HG03097 (cell line): ENCODE measurements at regions not wholly inside any gene's neighbourhood (a gene's known extent, or its start where the extent isn't known, plus 50 kb on each side); places are given as distances from the start of the nearest gene placed in this dataset.

Experiments used
- ATAC-seq: cut with Tn5 transposase; IDR thresholded peaks from one replicate; pipeline ENCODE4 v1.9.1; 2021; ENCODE audit not compliant: unreplicated experiment, low FRiP score

- no peak for ATAC-seq
Measured at GRCh38 chr19:31992750-31993149, 352.7 kb upstream of the ZNF507 start.

GRCh38 chr19:31995546-31995945 lies 349.9 kb upstream of the ZNF507 start:
- no peak for ATAC-seq

DNA sequence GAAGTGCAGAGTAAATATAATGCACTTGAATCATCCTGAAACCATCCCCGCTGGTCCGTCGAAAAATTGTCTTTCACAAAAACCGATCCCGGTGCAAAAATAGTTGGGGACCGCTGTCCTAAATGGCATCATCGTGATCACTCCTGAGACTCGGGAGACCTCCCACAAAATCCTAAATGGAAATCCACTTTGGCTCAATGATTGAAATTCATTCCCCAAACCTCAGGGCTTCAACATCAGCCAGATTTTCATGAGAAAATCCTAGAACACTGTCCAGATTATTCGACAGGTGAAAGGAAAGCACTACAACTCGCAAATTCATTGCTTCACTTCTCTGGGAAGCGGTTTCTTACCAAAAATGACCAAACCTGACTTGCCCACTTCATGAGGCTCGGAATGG lies 335.3 kb upstream of the ZNF507 start:
- no peak for ATAC-seq

DNA sequence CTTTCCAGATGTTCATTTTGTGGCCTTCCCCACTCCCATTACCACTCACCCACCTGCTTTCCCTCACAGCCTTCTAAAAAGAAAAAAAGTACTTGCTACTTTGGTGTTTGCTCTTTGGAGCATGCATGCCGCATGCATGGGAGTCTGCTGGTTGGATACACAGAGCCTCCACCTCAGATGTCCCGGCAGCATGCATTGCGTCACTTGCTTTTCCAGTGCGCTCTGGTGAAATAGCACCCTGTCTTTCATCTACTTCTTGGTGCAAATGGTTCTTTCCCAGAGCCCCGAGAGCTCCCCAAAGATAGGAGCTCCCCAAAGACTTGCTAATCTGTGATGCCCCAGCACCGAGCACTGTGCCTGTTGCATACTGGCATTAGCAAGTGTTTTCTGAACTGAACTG lies 333.2 kb upstream of the ZNF507 start:
- ATAC-seq = no peak

GRCh38 chr19:32012886-32013631 lies 332.4 kb upstream of the ZNF507 start:
- ATAC-seq = no peak

GRCh38 chr19:32017176-32017953 lies 328.0 kb upstream of the ZNF507 start:
- ATAC-seq = no peak

GRCh38 chr19:32018014-32018413 lies 327.4 kb upstream of the ZNF507 start:
- no peak for ATAC-seq

- no peak for ATAC-seq
Measured at GRCh38 chr19:32020538-32020937, 324.9 kb upstream of the ZNF507 start.

GRCh38 chr19:32022044-32022640 lies 323.3 kb upstream of the ZNF507 start:
- no peak for ATAC-seq

DNA sequence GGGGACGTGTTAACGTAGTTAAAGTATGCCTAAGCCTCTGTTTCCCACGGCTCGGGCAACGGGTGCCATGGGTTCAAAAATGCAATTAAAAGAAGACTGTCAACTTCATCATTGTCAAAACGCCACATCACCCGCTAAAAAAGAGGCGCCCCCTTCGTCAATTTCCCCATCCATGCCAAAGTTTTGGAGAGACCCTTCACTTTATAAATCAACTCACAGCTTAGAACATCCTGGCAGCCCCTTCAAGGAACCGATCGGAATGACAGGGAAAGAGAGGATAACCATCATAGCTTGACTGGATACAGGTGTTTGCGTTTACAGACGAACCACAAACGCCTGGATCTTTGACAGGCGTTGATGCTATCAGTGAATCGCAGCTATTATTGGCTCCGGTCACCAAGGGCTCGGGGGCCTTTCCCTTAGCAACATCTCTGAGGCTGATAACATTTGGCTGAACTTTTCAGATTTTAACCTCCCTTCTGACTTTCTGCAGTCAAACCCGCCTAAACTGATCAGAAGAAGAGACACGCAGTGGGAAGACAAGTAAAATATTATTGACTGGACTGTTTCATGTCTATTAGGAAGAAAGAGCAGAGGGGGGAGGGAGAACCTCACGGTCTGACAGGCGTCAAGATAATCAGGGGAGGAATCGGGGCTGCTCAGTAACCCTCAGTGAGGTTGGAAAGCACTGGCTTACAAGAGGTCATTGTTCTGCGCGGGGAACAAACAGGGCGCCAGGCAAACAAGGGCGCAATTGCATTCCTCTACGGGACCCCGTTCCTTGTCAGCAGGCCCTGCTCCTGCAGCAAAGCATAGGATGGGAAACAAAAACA lies 322.5 kb upstream of the ZNF507 start:
- ATAC-seq = no peak

DNA sequence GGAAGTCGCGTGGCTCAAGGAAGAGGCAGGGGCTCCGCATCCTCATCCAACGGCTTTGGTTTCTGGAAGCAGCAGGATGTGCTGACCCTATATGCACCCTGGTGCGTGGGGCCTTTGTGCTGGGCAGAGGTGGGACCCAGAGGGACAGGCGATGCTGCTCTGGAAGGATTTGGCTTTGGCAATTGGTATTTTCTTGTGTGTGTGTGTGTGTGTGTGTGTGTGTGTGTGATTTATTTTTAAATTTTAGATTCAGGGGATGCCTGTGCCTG lies 321.9 kb upstream of the ZNF507 start:
- no peak for ATAC-seq

DNA sequence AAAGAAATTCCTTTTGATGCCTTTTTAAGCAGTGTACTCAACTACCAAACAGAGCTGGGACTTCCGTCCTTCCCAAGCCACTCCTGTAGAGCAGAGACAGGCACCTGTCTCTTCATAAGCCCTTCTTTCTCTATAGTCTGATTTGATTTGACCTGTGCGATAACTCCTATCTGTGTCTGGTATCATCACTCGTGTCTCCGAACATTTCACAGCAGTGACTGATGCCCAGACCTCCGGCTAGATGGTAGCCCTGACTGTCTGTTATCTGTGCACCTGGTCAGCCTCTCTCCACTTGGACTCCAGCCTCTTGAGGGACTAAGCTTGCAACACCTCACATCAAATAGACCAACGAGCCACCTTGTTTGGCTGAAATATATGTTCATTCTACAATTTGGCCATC lies 316.2 kb upstream of the ZNF507 start:
- ATAC-seq = no peak

DNA sequence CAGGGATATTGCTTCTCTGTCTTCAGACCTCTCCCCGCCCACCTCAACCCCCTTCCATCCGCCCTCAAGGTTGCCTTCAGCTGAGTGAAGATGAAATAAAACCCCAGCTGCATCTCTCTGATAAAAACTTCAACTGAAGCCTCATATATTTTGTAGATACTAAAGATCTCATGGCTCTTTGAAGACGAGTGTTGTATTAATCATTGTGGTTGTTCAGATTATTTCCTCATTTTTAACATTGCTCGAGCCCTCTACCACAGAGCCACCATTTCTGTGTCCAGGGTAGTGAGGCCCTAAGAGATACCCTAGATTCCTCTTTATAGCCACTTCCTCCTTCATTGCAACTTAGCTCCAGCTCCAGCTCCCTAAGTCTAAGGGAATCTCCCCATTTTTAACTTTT lies 312.8 kb upstream of the ZNF507 start:
- ATAC-seq = no peak

- no peak for ATAC-seq
Measured at GRCh38 chr19:32035626-32036025, 309.8 kb upstream of the ZNF507 start.

DNA sequence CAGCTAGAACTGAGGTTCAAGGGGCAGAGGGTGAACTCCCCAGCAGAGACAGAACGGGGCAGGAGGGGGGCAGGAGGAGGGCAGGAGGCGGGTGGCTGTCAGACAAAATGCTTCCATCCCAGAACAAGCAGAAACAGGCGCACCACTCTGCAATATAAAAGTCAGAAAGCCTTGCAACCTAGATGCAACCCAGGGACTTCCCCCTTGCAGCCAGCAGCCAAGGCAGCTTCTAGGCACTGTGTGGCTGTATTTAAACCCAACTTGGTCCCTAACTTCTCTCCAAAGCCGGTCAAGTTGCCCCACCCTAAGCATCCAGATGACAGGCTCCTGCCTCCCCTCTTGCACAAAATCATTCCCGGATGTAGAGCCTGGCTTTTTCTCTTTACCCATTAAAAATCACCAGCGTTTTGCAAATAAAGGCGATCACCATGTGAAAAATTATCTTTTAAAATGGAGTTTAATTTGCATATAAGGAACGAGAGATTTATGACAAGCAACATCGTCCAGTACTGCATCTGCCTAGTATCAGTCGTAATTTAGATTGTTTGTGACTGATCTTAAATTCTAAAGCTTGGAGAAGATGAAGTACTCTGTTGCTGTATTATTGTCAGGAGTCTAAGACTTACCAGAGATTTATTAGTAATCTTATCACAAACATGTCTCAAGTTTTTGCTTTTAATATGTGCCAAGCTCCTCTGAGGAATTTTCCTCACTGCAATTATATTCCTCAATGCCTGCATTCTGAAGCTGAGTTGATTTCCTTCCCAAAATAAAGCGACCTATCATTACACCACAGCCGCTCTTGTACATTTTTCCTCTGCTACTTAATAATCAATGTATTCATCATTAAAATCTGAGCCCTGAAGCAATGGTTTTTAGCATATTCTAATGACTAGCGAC lies 307.1 kb upstream of the ZNF507 start:
- no peak for ATAC-seq

GRCh38 chr19:32038961-32039360 lies 306.4 kb upstream of the ZNF507 start:
- no peak for ATAC-seq

DNA sequence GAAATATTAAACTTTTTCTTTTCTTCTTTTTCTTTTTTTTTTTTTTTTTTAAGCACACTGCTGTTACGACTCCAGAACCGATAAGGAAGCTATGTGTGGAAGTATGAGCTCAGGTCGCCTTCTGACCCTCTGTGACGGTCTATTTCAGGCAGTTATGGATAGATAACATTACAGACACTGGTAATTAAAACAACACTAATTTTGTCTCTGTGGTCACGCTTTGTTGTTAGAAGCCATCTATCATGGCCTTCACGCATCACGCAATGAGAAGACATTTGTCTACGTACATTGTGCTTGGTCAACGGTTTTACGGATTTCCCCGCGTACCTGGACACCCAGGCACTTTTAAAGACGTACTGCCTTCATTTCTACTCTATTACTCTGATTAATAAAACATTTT lies 306.0 kb upstream of the ZNF507 start:
- ATAC-seq = no peak

GRCh38 chr19:32040236-32040635 lies 305.2 kb upstream of the ZNF507 start:
- ATAC-seq = no peak

DNA sequence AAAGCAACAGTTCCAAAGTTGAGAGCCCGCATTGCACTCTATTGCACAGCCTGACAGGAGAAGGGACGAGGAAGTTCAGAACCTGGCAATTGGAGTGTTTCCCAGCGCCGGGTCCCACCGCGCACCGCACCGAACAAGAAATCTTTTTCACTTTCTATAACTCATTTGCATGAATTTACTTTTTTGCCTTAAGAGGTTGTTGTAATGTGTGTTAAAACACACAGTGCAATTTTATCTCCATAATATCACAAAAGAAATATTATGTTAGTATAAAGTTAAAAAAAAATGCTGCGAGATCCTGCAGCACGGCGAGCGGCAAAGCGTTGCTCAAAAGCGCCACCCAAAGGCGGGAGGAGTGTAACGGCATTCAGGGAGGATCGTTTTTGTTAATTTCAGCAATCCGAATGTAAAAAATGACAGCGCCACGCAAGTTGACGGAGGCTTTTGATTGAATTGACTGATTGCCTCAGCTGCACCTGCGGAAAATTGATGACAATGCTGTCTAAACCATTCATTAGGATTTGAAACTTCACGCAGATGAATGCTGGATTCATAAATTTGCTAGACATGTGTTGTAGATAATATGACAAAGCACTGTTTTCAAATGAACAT lies 303.6 kb upstream of the ZNF507 start:
- no peak for ATAC-seq

DNA sequence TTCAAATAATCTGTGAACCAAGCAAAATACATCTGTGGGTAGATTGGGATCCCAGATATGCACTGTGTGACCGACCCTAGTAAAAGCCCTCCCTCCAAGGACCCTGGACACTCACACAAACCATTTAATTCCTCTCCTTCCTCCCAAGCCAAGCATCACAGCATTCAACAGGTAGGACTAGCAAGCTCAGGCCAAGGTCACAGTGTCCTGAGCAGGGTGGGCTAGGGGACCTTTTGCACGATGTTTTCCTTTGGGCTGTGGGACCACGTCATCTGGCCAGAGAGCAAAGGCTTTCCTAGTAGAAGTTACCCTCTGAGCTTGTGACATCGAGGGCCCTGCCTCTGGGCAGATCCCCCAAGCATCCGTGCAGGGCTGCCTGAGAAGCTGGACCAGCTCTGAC lies 297.6 kb upstream of the ZNF507 start:
- ATAC-seq = no peak
